Motor neuron (in vitro differentiated cells): ENCODE measurements at regions not wholly inside any gene's neighbourhood (a gene's known extent, or its start where the extent isn't known, plus 50 kb on each side); places are given as distances from the start of the nearest gene placed in this dataset.

Experiments
- ATAC-seq, 8 experiments: fragments of 200-7000 bp; cut with Tn5 transposase; replicated peaks in 6 of 8; 2 replicates each; pipeline ENCODE4 v1.8.0; 2021; ENCODE audit warnings: mild to moderate bottlenecking in 8 of 8, moderate library complexity in 8 of 8
- H3K27ac ChIP-seq, 2 donors: fragments of 250-450 bp; sonication (Bioruptor Pico); 2 replicates each; pipeline ENCODE4 v1.9.0; 2021; ENCODE audit warnings: antibody characterized with exemption in 2 of 2, mild to moderate bottlenecking in 2 of 2, moderate library complexity in 1 of 2
- H3K4me1 ChIP-seq, 2 donors: fragments of 250-450 bp; sonication (Bioruptor Pico); replicated peaks in 1 of 2; 2 replicates each; pipeline ENCODE4 v1.6.1; 2021; ENCODE audit warnings: antibody characterized with exemption in 2 of 2, mild to moderate bottlenecking in 2 of 2, moderate library complexity in 1 of 2
- H3K4me3 ChIP-seq, 5 donors: fragments of 250-450 bp; sonication (Bioruptor Pico); 2 replicates each; pipeline ENCODE4 v1.9.0; 2021; ENCODE audit warnings: antibody characterized with exemption in 5 of 5, mild to moderate bottlenecking in 5 of 5, moderate library complexity in 4 of 5
- WGBS, 10 experiments: fragments of 450-650 bp; shearing (Covaris generic); methylation state at CpG; one replicate each; pipeline ENCODE4 v1.0.0; 2022; 5-methylcytosine and 5-hydroxymethylcytosine counted together
- in situ Hi-C, 9 experiments: fragments of 400-800 bp; cut with MboI; loops; one replicate each; pipeline ENCODE4 v1.15.0; 2021; ENCODE audit warnings: low sequenced_read_pairs in 9 of 9, low pct_unique_long_range_greater_than_20kb in 2 of 9; ENCODE audit not compliant: unreplicated experiment in 9 of 9

DNA sequence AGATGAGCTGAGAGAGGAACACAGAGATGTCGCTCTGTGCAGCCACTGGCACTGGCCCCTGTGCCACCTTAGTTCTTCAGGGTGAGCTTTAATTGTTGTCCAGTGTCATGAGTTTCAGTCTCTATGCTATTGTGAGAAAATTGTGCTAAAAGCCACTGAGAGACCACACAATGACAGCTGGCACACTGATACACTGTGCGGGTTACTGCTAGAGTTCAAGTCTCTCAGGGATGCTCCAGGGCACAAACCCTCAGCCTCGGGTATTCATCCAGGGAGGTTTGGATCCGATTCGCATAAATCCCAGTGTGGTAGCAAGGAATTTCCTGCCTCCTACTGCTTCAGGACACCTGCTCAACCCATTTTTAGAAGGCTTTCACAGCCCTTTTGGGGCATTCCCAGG lies 68.1 kb upstream of the EDNRB start:
- ATAC-seq: peak in 1 of 8 experiments; percentile 73
- WGBS, 10 experiments: 20 to 100% (median 89%) methylated on average over 1 to 3 of the region's 5 CpGs; no CpG with 5 or more reads in 6 of the 10 experiments
- no peak overlapping the region for H3K27ac ChIP-seq

DNA sequence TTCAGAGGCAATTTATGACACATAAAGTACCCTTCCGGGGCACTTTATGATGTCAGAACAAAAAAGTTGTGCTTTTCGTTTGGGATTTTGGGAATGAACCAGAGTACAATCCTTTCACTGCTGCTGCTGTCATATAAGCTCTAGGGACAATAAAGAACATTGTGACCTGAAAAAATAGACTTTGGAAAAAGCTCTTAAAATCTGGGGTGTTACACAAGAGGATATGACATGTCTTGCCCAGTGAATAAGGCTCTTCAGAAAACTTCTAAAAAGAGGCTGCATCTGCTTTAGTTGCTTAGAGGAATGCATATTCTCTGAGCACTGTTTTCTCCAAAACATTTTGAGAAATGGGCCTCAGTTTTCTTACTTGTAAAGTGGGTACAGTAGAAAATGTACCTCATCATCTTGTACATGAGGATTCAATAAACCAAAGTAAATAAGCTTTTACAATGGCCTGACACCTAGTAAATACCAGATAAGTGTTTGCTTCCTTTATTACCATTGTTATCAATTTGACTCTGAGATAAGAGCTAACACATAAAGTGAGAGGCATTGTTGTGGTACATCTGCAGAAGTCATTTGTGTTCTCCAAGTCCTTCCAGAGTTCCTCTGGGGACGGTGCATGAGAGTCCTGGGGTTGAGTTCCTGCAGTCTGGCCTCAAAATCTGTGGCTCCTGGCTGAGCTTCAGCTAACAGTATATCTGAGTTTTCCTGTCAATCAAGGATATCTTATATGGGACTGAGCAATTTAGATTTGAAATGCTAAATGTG lies 67.4 kb upstream of the EDNRB start:
- whole genome bisulfite sequencing, 10 experiments: 17 to 93% (median 78%) methylated on average over 1 to 3 of the region's 3 CpGs; no CpG with 5 or more reads in 1 of the 10 experiments
- H3K4me1 ChIP-seq: peaks cover 4 to 13% of the 10 kb centered on the region in 2 donors
- in situ Hi-C loops: no loop called here
- H3K27ac ChIP-seq: no peak overlapping the region
- no peak overlapping the region for H3K4me3 ChIP-seq
- no peak for ATAC-seq

More for the DNA sequence above, 68.1 kb upstream of the EDNRB start:
- no peak overlapping the region for H3K4me3 ChIP-seq
- in situ Hi-C loops: no loop called here
- peaks cover 5 to 17% of the 10 kb centered on the region in 2 donors for H3K4me1 ChIP-seq

DNA sequence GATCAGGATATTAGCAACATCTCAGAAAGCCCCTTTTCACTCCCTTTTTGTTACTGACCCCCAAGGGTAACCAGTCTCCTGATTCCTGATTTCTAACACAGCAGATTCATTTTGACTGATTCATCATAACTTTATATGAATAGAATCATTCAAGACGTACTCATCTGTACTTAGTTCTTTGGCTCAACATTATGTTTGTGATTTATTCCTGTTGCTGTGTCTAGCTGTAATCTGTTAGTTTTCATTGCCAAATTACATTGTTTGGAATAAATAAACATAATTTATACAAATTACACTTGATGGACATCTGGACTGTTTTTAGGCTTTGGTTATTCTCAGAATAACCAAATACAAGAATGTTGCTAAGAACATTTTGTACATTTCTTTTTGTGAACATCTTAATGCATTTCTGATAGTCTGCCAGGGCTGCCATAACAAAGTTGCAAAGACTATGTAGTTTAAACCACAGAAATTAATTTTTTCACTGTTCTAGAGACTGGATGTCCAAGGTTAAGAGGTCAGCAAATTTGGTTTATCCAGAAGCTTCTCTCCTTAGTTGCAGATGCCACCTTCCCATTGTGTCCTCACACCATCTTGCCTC lies 62.8 kb upstream of the EDNRB start:
- H3K4me1 ChIP-seq: peaks cover 4 to 7% of the 10 kb centered on the region in 2 donors
- H3K4me3 ChIP-seq: no peak overlapping the region
- WGBS, 10 experiments: 0 to 100% (median 60%) methylated on average over 1 of the region's 1 CpG; no CpG with 5 or more reads in 3 of the 10 experiments
- H3K27ac ChIP-seq: no peak overlapping the region
- ATAC-seq: peak in 3 of 8 experiments; percentile 78 to 82 (median 79)
- in situ Hi-C loops: no loop called here

DNA sequence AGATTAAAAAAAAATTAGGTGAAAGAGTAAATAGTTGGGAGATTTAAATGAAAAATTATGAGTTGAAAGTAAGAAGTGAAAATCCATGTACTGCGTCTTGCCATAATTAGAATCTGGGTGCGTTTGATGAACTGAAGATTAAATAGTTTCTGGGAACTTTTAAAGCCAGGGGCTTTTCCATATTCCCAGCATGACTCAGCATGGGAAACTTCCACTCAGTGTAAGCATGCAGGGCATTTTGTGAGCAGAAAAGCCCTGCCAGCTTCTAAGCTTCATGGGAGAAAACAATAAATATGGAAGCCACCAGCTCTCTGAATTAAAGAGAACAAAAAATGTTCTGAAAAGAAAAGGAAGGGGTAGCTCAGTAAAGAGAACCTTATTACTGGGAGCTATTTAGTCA lies 62.0 kb upstream of the EDNRB start:
- in situ Hi-C loops: no loop called here
- Histone ChIP-seq H3K27ac (no peak overlapping the region), H3K4me1 (peaks cover 4 to 7% of the 10 kb centered on the region in 2 donors), H3K4me3 (no peak overlapping the region)
- 6 to 65% (median 49%) methylated on average over 2 of the region's 2 CpGs for WGBS, 10 experiments
- peak in 6 of 8 experiments; percentile 24 to 87 (median 58) for ATAC-seq

DNA sequence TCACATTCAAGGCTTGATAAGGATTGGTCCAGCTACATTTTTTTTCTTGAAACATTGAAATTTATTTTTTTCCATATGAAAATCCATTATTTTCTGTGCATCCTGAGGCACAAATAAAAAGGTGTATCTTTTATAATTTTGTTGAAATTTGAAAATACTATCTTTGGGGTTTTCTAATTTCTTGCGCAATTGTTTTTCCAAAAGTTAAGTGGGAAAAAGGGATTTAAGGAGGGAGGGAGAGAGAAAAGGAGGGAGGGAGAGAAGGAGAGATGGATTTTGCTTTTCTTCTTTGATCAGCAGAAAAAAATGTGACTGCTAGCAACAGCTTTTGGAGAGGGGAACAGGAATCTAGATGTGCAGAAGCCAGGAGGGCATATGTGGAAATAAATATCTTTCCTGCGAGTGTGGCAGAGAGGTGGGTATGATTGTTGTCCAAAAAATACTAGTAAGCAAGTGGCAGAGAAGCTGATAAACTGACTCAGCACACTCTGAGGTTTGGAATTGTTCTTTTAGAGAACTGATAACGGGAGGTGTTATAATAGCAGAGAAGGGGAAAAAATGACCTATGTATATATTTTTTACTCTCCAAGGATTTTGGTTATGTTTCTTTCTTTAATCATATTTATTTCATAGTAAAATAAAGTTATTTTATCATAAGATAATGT lies 61.2 kb upstream of the EDNRB start:
- in situ Hi-C loops: no loop called here

DNA sequence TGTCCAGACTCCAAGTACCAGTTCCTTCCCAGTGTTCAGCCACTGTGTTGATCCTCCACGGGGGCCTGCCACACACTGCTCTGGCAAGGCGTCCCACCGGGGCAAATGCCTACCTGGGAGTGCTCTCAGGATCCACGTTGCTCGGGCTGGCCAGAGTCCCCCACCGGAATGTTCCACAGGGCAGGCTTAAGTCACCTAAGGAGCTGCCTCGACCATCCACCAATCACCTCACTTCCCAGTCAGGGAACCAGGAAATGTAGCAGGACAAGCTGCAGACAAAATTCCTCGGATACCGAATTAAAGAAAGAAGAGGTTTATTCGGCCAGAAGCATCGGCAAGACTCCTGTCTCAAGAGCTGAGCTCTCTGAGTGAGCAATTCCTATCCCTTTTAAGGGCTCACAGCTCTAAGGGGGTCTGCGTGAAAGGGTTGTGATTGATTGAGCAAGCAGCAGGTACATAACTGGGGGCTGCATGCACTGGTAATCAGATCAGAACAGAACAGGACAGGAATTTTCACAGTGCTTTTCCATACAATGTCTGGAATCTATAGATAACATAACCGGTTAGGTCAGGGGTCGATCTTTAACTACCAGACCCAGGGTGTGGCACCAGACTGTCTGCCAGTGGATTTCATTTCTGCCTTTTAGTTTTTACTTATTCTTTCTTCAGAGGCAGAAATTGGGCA lies 56.9 kb upstream of the EDNRB start:
- H3K4me3 ChIP-seq: no peak overlapping the region
- in situ Hi-C loops: no loop called here
- peaks cover under 1 to 1% of the 10 kb centered on the region in 2 donors for H3K4me1 ChIP-seq
- no peak for ATAC-seq
- WGBS, 10 experiments: 50 to 100% (median 98%) methylated on average over 1 to 6 of the region's 14 CpGs; no CpG with 5 or more reads in 4 of the 10 experiments
- no peak overlapping the region for H3K27ac ChIP-seq

More for the DNA sequence above, 61.2 kb upstream of the EDNRB start:
- Histone ChIP-seq H3K4me3 (no peak overlapping the region), H3K27ac (no peak overlapping the region), H3K4me1 (peaks cover 4 to 7% of the 10 kb centered on the region in 2 donors)
- 53 to 100% (median 89%) methylated on average over 1 to 3 of the region's 3 CpGs for WGBS, 10 experiments
- ATAC-seq: no peak

DNA sequence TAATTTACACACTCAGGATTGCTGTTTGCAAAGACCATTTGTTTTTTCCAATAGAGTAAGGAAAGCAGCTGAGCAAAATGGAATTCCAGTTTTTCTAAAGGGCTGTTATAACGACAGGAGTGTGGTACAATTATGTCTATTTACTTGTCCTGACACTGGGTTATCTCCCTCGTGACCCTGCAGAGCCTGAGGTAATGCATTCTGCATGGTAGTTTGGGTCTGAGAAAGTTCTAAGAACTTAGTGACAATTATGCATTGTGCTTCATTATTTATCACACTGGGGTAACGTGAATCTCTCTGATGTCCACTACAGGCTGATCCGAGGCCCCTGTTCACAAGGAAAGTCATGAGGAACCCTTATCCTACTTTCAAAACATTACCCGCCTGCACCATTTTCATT lies 50.7 kb upstream of the EDNRB start:
- ATAC-seq: peak in 1 of 8 experiments; percentile 14
- 16 to 81% (median 60%) methylated on average over 1 to 5 of the region's 5 CpGs; no CpG with 5 or more reads in 1 of the 10 experiments for WGBS, 10 experiments

More for the DNA sequence above, 50.7 kb upstream of the EDNRB start:
- Histone ChIP-seq H3K4me3 (no peak overlapping the region), H3K27ac (no peak overlapping the region), H3K4me1 (no peaks in the 10 kb centered on the region)
- in situ Hi-C loops: no loop called here
